ENCODE measurements at regions not wholly inside any gene's neighbourhood (a gene's known extent, or its start where the extent isn't known, plus 50 kb on each side); places are given as distances from the start of the nearest gene placed in this dataset.

GRCh38 chr11:113613619-113614018 is 92.5 kb downstream of the TMPRSS5 start:
- Mint-ChIP-seq H3K27me3 (ENCODE audit: low read depth) (peaks cover 4% of the 10 kb centered on the region), H3K4me1 (no peaks in the 10 kb centered on the region), H3K36me3 (ENCODE audit: low read depth) (no peaks in the 10 kb centered on the region), H3K4me3 (no peak overlapping the region), H3K27ac (no peak overlapping the region), H3K9me3 (no peaks in the 10 kb centered on the region)
- no peak for TF ChIP-seq CTCF (IDR thresholded peaks at IDR 0.05; ENCODE audit: unreplicated experiment in 3 of 3)

GRCh38 chr11:113604186-113604585 is 101.9 kb downstream of the TMPRSS5 start:
- no peaks in the 10 kb centered on the region for H3K36me3 Mint-ChIP-seq (ENCODE audit: low read depth)
- no peak for TF ChIP-seq CTCF (IDR thresholded peaks at IDR 0.05; ENCODE audit: unreplicated experiment in 3 of 3)
- H3K27ac Mint-ChIP-seq = no peak overlapping the region
- H3K9me3 Mint-ChIP-seq = peaks cover 19% of the 10 kb centered on the region
- H3K27me3 Mint-ChIP-seq (ENCODE audit: low read depth) = peaks cover 15% of the 10 kb centered on the region
- no peaks in the 10 kb centered on the region for H3K4me1 Mint-ChIP-seq
- no peak overlapping the region for H3K4me3 Mint-ChIP-seq

GRCh38 chr11:113603277-113604059 is 102.6 kb downstream of the TMPRSS5 start:
- H3K4me1 Mint-ChIP-seq = no peaks in the 10 kb centered on the region
- no peak overlapping the region for H3K27ac Mint-ChIP-seq

GRCh38 chr11:113602483-113602882 is 103.6 kb downstream of the TMPRSS5 start:
- TF ChIP-seq CTCF (IDR thresholded peaks at IDR 0.05; ENCODE audit: unreplicated experiment in 3 of 3) = no peak
- Mint-ChIP-seq H3K4me3 (no peak overlapping the region), H3K36me3 (ENCODE audit: low read depth) (no peaks in the 10 kb centered on the region), H3K9me3 (peaks cover 19% of the 10 kb centered on the region), H3K4me1 (no peaks in the 10 kb centered on the region), H3K27me3 (ENCODE audit: low read depth) (peaks cover 20% of the 10 kb centered on the region), H3K27ac (no peak overlapping the region)

More at GRCh38 chr11:113603277-113604059, 102.6 kb downstream of the TMPRSS5 start:
- no peak overlapping the region for H3K4me3 Mint-ChIP-seq
- H3K27me3 Mint-ChIP-seq (ENCODE audit: low read depth) = peaks cover 15% of the 10 kb centered on the region
- H3K36me3 Mint-ChIP-seq (ENCODE audit: low read depth) = no peaks in the 10 kb centered on the region
- no peak for TF ChIP-seq CTCF (IDR thresholded peaks at IDR 0.05; ENCODE audit: unreplicated experiment in 3 of 3)
- peaks cover 19% of the 10 kb centered on the region for H3K9me3 Mint-ChIP-seq

GRCh38 chr11:113596658-113597057 is 109.5 kb downstream of the TMPRSS5 start:
- H3K9me3 Mint-ChIP-seq = peaks cover 17% of the 10 kb centered on the region
- peaks cover 9% of the 10 kb centered on the region for H3K27me3 Mint-ChIP-seq (ENCODE audit: low read depth)
- H3K4me3 Mint-ChIP-seq = no peak overlapping the region
- H3K36me3 Mint-ChIP-seq (ENCODE audit: low read depth) = no peaks in the 10 kb centered on the region
- H3K27ac Mint-ChIP-seq = no peak overlapping the region
- TF ChIP-seq CTCF (IDR thresholded peaks at IDR 0.05; ENCODE audit: unreplicated experiment in 3 of 3) = no peak
- H3K4me1 Mint-ChIP-seq = no peaks in the 10 kb centered on the region
